Fibroblast of lung (primary cell): ENCODE measurements at regions not wholly inside any gene's neighbourhood (a gene's known extent, or its start where the extent isn't known, plus 50 kb on each side); places are given as distances from the start of the nearest gene placed in this dataset.

Experiments
- CTCF ChIP-seq, 2 donors: IDR thresholded peaks in 1 of 2; conservative IDR thresholded peaks in 1 of 2; 1 replicate in 1 of 2; 2 replicates in 1 of 2; pipeline ENCODE4 v1.5.1; 2011 to 2012; ENCODE audit warnings: low read length in 2 of 2, control low read depth in 1 of 2, inconsistent platforms in 1 of 2, low read depth in 1 of 2, mild to moderate bottlenecking in 1 of 2
- EZH2 ChIP-seq: IDR thresholded peaks from 2 replicates; pipeline ENCODE4 v1.5.1; 2012; ENCODE audit warnings: low read length, control low read depth, mild to moderate bottlenecking; ENCODE audit errors: missing control alignments

GRCh38 chrX:16240231-16240905 is 73.1 kb downstream of the MAGEB17 start:
- TF ChIP-seq CTCF (conservative IDR thresholded peaks at IDR 0.05 in 1 of 2, IDR thresholded peaks at IDR 0.05 in 1 of 2; ENCODE audit: low read depth in 1 of 2, low read length in 2 of 2) (no peak), EZH2 (no peak)
